ENCODE measurements at regions not wholly inside any gene's neighbourhood (a gene's known extent, or its start where the extent isn't known, plus 50 kb on each side); places are given as distances from the start of the nearest gene placed in this dataset.

DNA sequence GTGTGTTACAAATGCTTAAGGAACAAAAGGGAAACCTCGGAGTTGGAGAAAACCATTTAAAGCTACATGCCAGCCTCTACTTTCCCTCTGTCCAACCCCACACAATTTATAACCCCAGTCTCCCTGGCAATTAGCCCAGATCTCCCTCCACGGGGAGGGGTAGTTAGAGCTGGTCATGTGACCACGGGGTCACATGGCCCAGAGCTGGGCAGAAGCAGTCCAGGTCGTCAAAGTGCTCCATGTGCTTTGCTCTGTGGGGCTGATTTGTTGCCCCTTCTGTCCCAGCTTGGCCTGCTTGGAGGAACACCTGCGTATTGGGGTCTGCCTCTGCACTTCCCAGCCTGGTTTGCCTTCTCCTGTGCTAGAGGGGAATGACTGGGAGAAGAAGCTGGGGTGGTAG, 219.1 kb downstream of the RBM19 start:
- H3K4me3 ChIP-seq (ENCODE audit: low read length) = no peak overlapping the region
- TF ChIP-seq ZNF274 (IDR thresholded peaks at IDR 0.05; ENCODE audit: low read depth, low read length) = no peak

DNA sequence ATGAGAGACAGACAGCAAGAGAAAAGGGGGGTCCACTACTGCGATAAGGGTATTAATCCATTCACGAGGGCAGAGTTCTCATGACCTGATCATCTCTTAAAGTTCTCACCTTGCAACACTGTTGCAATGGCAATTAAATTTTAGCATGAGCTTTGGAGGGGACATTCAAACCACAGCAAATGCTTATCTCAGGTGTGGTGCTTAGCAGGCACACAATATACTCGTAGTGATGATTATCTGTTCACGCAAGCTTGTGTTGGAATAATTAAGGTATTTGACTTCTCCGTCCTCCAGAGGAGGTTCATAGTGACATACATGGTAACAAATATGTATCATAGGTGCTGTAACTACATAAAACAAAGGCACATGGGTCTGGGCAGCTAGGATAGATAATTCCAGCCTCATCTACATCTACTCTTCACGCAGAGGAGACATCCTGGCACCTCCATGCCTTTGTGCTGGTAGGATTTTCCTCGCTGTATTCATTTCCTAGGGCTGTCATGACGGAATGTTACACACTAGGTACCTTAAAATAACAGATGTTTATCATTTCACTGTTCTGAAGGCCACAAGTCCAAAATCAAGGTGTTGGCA, 221.2 kb downstream of the RBM19 start:
- no peak for TF ChIP-seq ZNF274 (IDR thresholded peaks at IDR 0.05; ENCODE audit: low read depth, low read length)
- no peak overlapping the region for H3K4me3 ChIP-seq (ENCODE audit: low read length)

DNA sequence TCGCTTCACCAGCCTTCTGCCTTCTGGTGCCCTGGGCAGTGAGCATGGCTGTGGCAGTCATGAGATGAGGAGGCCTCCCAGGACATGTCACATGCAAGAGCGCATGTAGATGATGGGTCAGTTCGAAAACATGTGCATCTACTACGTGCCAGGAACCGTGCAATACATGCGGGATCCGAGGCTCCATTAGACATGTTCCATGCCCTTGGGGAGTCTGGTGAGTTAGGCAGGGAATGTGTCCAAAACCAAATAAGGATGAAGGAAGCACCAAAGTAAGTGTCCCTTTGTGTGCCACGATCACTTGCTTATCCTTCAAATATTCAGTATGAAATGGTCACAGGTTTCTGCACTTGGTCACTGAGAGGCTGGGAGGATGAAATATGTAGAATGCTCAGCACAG, 223.3 kb downstream of the RBM19 start:
- no peak overlapping the region for H3K4me3 ChIP-seq (ENCODE audit: low read length)
- no peak for TF ChIP-seq ZNF274 (IDR thresholded peaks at IDR 0.05; ENCODE audit: low read depth, low read length)

DNA sequence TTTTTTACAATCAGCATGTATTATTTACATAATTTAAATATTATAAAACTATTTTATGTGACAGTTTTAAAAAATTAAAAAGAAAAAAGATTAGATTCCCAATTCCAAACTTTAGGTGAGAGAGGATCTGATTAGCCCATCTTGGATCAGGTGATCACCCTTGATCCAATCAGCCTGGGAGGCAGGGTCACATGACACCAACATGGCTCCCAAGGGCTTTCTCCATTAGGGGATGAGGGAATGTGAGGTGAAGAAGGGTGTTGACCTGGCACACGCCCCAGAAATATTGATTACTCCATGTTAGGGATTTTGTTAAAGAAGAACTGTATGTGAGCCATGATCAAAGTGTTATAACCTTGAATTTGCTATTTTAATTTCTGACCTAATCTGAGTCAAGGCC, 225.4 kb downstream of the RBM19 start:
- no peak overlapping the region for H3K4me3 ChIP-seq (ENCODE audit: low read length)
- no peak for TF ChIP-seq ZNF274 (IDR thresholded peaks at IDR 0.05; ENCODE audit: low read depth, low read length)

- TF ChIP-seq ZNF274 (IDR thresholded peaks at IDR 0.05; ENCODE audit: low read depth, low read length) = no peak
- H3K4me3 ChIP-seq (ENCODE audit: low read length) = no peak overlapping the region
Measured at GRCh38 chr12:113735131-113735530, 231.0 kb downstream of the RBM19 start.

GRCh38 chr12:113734503-113734902, 231.6 kb downstream of the RBM19 start:
- no peak overlapping the region for H3K4me3 ChIP-seq (ENCODE audit: low read length)
- TF ChIP-seq ZNF274 (IDR thresholded peaks at IDR 0.05; ENCODE audit: low read depth, low read length) = no peak

GRCh38 chr12:113732916-113733315, 233.2 kb downstream of the RBM19 start:
- no peak for TF ChIP-seq ZNF274 (IDR thresholded peaks at IDR 0.05; ENCODE audit: low read depth, low read length)
- no peak overlapping the region for H3K4me3 ChIP-seq (ENCODE audit: low read length)

GRCh38 chr12:113727651-113728061, 238.5 kb downstream of the RBM19 start:
- no peak for TF ChIP-seq ZNF274 (IDR thresholded peaks at IDR 0.05; ENCODE audit: low read depth, low read length)
- no peak overlapping the region for H3K4me3 ChIP-seq (ENCODE audit: low read length)

- no peak overlapping the region for H3K4me3 ChIP-seq (ENCODE audit: low read length)
- no peak for TF ChIP-seq ZNF274 (IDR thresholded peaks at IDR 0.05; ENCODE audit: low read depth, low read length)
Measured at GRCh38 chr12:113726254-113726819, 239.8 kb downstream of the RBM19 start.

DNA sequence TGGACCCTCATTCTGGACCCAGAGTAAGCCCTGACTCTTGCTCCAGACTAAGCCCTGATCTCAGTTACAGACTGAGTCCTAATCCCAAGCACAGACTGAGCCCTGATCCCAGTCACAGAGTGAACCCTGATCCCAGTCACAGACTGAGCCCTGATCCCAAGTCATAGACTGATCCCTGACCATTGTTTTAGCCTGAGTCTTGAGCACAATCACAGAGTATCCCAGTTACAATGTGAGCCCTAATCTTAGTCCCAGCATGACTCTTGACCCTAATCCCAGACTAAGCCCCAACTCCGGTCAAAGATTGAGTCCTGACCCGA, 240.6 kb downstream of the RBM19 start:
- no peak overlapping the region for H3K4me3 ChIP-seq (ENCODE audit: low read length)

GRCh38 chr12:113724794-113725556, 241.2 kb downstream of the RBM19 start:
- H3K4me3 ChIP-seq (ENCODE audit: low read length) = no peak overlapping the region
- TF ChIP-seq ZNF274 (IDR thresholded peaks at IDR 0.05; ENCODE audit: low read depth, low read length) = no peak

More for the DNA sequence above, 240.6 kb downstream of the RBM19 start:
- no peak for TF ChIP-seq ZNF274 (IDR thresholded peaks at IDR 0.05; ENCODE audit: low read depth, low read length)

DNA sequence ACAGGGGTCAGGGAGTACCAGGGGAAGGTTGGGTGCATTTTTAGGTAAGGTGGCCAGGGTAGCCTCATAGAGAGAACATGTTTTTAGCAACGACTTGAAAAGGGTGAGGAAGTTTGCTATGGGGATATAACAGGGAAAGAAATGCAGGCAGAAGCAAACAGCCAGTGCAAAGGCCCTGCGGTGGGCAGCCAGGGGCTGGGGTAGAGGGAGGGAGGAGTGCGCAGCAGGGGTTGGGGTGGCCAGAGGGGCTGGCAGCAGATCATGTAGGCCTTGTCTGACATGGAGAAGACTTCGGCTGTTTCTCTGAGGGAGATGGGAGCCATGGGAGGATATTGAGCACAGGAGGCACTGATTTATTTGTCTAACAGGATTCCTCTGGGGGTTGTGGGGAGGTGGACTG, 242.5 kb downstream of the RBM19 start:
- TF ChIP-seq ZNF274 (IDR thresholded peaks at IDR 0.05; ENCODE audit: low read depth, low read length) = no peak
- H3K4me3 ChIP-seq (ENCODE audit: low read length) = no peak overlapping the region

DNA sequence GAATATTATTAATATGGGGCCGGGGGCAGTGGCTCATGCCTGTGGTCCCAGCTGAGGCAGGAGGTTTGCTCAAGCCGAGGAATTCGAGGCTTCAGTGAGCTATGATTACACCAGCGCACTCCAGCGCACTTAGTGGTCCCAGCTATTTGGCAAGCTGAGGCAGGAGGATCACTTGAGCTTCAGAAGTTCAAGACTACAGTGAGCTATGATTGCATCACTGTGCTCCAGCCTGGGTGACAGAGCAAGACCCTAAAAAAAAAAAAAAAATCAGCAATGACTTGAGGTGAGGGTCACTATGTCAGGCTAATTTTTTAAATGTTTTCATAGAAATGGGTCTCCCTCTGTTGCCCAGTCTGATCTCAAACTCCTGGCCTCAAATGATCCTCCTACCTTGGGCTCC, 243.4 kb downstream of the RBM19 start:
- no peak overlapping the region for H3K4me3 ChIP-seq (ENCODE audit: low read length)
- no peak for TF ChIP-seq ZNF274 (IDR thresholded peaks at IDR 0.05; ENCODE audit: low read depth, low read length)

GRCh38 chr12:113720629-113721028, 245.5 kb downstream of the RBM19 start:
- TF ChIP-seq ZNF274 (IDR thresholded peaks at IDR 0.05; ENCODE audit: low read depth, low read length) = no peak
- no peak overlapping the region for H3K4me3 ChIP-seq (ENCODE audit: low read length)

GRCh38 chr12:113719911-113720591, 246.1 kb downstream of the RBM19 start:
- no peak overlapping the region for H3K4me3 ChIP-seq (ENCODE audit: low read length)
- TF ChIP-seq ZNF274 (IDR thresholded peaks at IDR 0.05; ENCODE audit: low read depth, low read length) = no peak

All from GM08714 (cell line).